ENCODE measurements at regions not wholly inside any gene's neighbourhood (a gene's known extent, or its start where the extent isn't known, plus 50 kb on each side); places are given as distances from the start of the nearest gene placed in this dataset.

DNA sequence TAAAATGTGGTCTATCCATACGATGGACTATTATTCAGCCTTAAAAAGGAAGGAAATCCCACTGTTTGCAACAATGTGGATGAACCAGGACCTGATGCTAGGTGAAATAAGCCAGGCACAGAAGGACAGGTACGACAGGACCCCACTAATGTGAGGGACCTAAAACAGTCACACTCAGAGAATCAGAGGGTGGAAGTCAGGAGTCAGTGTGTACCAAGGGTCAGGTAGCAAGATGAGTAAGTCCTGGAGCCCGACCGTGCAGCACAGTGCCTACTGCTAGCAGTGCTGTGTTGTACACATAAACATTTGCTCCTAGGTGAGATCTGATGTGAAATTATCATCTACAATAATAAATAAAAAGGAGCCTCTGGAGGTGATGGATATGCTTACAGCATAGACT is 322.3 kb downstream of the GLRX3 start:
- Histone ChIP-seq H3K27me3 (replicated peaks; ENCODE audit: control insufficient read depth, insufficient read depth, low read length) (peaks cover 2% of the 10 kb centered on the region), H3K36me3 (ENCODE audit: control insufficient read depth, insufficient read depth, low read length, severe bottlenecking) (no peaks in the 10 kb centered on the region), H3K4me1 (ENCODE audit: control insufficient read depth, insufficient read depth, low read length) (no peaks in the 10 kb centered on the region), H3K9ac (ENCODE audit: low read length) (no peak overlapping the region), H3K9me3 (ENCODE audit: control insufficient read depth, low read length) (no peaks in the 10 kb centered on the region), H3K4me3 (ENCODE audit: low read length) (no peak overlapping the region)
- no peak for DNase-seq (ENCODE audit: low read depth)

DNA sequence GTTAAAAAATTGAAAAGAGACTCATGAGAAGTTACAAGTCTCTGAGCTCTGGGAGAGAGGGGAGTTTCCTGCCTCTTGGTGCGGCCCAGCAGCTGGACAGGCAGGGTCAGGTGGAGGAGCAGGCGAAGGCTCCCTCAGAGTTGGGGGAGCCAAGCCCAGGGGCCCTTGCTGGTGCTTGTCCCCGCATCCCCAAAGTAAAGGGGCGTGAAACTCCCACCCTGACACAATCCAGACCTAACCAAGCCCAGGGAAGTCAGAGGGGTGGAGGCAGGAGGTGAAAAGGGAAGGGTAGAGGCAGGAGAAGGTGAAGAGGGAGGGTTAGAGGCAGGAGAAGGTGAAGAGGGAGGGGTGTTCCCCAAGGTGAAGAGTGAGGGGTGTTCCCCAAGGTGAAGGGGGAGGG is 322.8 kb downstream of the GLRX3 start:
- no peaks in the 10 kb centered on the region for H3K36me3 ChIP-seq (ENCODE audit: control insufficient read depth, insufficient read depth, low read length, severe bottlenecking)
- no peaks in the 10 kb centered on the region for H3K9me3 ChIP-seq (ENCODE audit: control insufficient read depth, low read length)
- no peak overlapping the region for H3K4me3 ChIP-seq (ENCODE audit: low read length)
- H3K4me1 ChIP-seq (ENCODE audit: control insufficient read depth, insufficient read depth, low read length) = no peaks in the 10 kb centered on the region
- peaks cover 2% of the 10 kb centered on the region for H3K27me3 ChIP-seq (replicated peaks; ENCODE audit: control insufficient read depth, insufficient read depth, low read length)
- DNase-seq (ENCODE audit: low read depth) = no peak
- H3K9ac ChIP-seq (ENCODE audit: low read length) = no peak overlapping the region

DNA sequence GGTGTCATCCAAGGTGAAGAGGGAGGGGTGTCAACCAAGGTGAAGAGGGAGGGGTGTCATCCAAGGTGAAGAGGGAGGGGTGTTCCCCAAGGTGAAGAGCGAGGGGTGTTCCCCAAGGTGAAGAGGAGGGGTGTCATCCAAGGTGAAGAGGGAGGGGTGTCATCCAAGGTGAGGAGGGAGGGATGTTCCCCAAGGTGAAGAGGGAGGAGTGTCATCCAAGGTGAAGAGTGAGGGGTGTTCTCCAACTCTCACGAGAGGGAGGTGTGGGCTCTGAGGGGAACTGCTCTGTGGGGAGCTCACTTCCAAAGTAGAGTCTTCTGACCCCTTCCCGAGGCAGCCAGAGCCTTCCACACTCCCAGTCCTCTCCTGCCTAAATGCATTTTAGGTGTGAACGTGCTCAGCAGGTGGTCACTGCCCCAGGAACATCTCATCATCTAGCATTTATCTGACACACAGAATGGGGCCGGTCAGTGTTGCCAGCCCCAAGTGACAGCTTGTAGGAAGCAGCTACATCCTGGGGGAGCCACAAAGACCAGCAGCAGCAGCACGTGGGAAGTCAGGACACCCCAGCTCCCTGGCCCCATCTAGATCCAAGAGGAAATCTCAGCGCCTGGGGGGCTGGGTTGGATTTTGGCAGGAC is 323.8 kb downstream of the GLRX3 start:
- no peak for DNase-seq (ENCODE audit: low read depth)
- Histone ChIP-seq H3K36me3 (ENCODE audit: control insufficient read depth, insufficient read depth, low read length, severe bottlenecking) (no peaks in the 10 kb centered on the region), H3K9me3 (ENCODE audit: control insufficient read depth, low read length) (no peaks in the 10 kb centered on the region), H3K9ac (ENCODE audit: low read length) (no peak overlapping the region), H3K4me3 (ENCODE audit: low read length) (no peak overlapping the region), H3K27me3 (replicated peaks; ENCODE audit: control insufficient read depth, insufficient read depth, low read length) (no peaks in the 10 kb centered on the region), H3K4me1 (ENCODE audit: control insufficient read depth, insufficient read depth, low read length) (no peaks in the 10 kb centered on the region)

DNA sequence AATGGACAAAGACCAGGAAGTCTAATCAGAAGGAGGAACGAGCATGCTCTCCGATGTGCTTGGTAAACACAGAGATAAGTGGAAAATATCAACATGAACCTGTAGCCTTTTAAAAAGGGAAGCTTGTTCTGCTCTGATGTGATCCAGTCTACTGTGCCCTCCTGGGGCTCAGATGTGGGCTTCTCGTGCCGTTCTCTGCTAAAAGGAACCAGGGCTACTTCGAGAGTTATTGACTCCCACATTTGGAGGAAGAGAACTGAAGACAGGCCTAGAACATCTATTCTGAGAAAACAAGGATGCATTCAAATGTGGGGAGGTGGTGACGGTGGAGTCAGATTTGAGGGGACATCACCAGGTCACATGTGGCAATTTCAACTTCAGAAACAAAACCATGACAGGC is 325.4 kb downstream of the GLRX3 start:
- Histone ChIP-seq H3K9me3 (ENCODE audit: control insufficient read depth, low read length) (no peaks in the 10 kb centered on the region), H3K4me1 (ENCODE audit: control insufficient read depth, insufficient read depth, low read length) (no peaks in the 10 kb centered on the region), H3K27me3 (replicated peaks; ENCODE audit: control insufficient read depth, insufficient read depth, low read length) (no peaks in the 10 kb centered on the region), H3K9ac (ENCODE audit: low read length) (no peak overlapping the region), H3K4me3 (ENCODE audit: low read length) (no peak overlapping the region), H3K36me3 (ENCODE audit: control insufficient read depth, insufficient read depth, low read length, severe bottlenecking) (no peaks in the 10 kb centered on the region)
- no peak for DNase-seq (ENCODE audit: low read depth)

DNA sequence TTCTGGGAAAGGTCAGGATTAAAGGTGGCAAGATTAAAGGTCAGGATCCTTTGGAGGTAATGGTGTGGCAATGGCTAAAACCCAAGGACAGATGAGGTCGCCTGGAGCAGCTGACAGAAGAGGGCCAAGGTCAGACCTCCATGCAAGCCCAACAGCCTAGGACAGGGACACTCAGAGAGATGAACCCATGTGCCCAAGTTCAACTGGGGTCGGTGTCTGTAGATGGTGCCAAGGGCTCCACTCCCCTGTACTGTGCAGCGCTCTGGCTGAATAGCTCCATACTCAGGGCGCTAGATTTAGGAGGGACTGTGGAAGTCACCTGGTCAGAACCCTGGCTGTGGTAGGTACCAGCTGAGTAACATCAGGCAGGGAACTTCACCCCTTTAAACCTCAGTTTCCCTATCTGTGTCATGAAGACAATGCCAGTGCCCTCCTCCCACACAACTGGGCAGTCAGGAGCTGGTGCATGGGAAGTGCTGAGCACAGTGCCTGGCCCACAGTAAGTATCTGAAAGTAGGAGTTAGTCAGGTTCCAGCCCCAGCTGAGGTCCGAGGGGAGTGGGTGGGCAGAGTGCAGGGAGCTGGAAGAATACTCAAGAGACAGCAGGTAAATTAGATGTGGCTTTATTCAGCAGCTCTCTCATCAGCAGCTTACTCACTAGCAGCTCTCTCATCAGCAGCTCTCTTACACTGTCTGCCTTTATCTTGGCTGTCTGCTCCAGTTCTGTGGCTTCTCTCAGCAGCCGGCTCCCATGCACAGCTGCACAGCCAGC is 327.1 kb downstream of the GLRX3 start:
- Histone ChIP-seq H3K4me3 (ENCODE audit: low read length) (no peak overlapping the region), H3K4me1 (ENCODE audit: control insufficient read depth, insufficient read depth, low read length) (no peaks in the 10 kb centered on the region), H3K9ac (ENCODE audit: low read length) (no peak overlapping the region), H3K36me3 (ENCODE audit: control insufficient read depth, insufficient read depth, low read length, severe bottlenecking) (no peaks in the 10 kb centered on the region), H3K27me3 (replicated peaks; ENCODE audit: control insufficient read depth, insufficient read depth, low read length) (no peaks in the 10 kb centered on the region), H3K9me3 (ENCODE audit: control insufficient read depth, low read length) (peaks cover 5% of the 10 kb centered on the region)
- no peak for DNase-seq (ENCODE audit: low read depth)

DNA sequence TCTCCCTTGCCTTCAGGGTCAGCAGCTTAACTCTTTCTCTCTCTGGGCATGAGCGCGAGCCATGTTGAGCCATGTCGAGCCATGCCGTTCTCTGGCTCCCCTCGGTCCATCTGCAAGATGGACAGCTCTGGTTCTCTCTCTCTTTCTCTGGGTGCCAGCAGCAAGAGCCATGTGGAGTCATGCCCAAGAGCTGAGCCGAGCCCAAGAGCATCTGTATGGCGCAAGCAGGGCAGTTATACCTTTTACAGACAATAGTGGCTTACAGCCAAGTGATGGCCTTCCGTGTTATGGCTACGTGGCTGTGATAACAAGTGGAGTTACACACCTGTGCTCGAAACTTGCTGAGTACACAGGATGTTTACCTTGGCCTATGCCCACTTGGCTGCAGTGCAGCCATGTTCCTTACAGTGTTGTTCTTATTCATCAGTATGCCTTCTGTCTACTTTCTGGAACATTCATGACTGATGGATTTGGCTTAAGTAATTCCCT is 327.7 kb downstream of the GLRX3 start:
- peaks cover 11% of the 10 kb centered on the region for H3K9me3 ChIP-seq (ENCODE audit: control insufficient read depth, low read length)
- H3K9ac ChIP-seq (ENCODE audit: low read length) = no peak overlapping the region
- no peak overlapping the region for H3K4me3 ChIP-seq (ENCODE audit: low read length)
- H3K4me1 ChIP-seq (ENCODE audit: control insufficient read depth, insufficient read depth, low read length) = no peaks in the 10 kb centered on the region
- DNase-seq (ENCODE audit: low read depth) = no peak
- no peaks in the 10 kb centered on the region for H3K27me3 ChIP-seq (replicated peaks; ENCODE audit: control insufficient read depth, insufficient read depth, low read length)
- no peaks in the 10 kb centered on the region for H3K36me3 ChIP-seq (ENCODE audit: control insufficient read depth, insufficient read depth, low read length, severe bottlenecking)

DNA sequence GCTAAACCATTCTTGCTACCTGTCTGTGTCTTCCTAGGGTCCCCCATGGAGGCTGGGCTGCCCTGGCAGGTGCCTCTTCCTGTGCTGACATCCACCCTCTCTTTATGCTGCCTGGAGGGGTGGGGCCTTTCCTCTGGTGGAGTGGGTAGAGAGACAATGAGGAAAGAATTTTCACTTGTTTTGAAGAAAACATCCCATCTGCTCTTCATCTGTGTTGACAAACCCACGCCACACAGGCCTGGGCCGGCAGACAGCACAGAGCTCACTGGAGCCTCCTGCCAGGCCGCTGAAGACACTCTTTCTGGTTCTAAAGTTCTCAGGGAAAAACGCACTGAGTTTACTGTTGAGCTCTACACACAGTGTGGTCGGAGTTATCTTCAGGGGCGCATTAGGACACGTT is 328.2 kb downstream of the GLRX3 start:
- Histone ChIP-seq H3K9ac (ENCODE audit: low read length) (no peak overlapping the region), H3K36me3 (ENCODE audit: control insufficient read depth, insufficient read depth, low read length, severe bottlenecking) (no peaks in the 10 kb centered on the region), H3K27me3 (replicated peaks; ENCODE audit: control insufficient read depth, insufficient read depth, low read length) (no peaks in the 10 kb centered on the region), H3K4me1 (ENCODE audit: control insufficient read depth, insufficient read depth, low read length) (no peaks in the 10 kb centered on the region), H3K9me3 (ENCODE audit: control insufficient read depth, low read length) (peaks cover 16% of the 10 kb centered on the region), H3K4me3 (ENCODE audit: low read length) (no peak overlapping the region)
- no peak for DNase-seq (ENCODE audit: low read depth)

DNA sequence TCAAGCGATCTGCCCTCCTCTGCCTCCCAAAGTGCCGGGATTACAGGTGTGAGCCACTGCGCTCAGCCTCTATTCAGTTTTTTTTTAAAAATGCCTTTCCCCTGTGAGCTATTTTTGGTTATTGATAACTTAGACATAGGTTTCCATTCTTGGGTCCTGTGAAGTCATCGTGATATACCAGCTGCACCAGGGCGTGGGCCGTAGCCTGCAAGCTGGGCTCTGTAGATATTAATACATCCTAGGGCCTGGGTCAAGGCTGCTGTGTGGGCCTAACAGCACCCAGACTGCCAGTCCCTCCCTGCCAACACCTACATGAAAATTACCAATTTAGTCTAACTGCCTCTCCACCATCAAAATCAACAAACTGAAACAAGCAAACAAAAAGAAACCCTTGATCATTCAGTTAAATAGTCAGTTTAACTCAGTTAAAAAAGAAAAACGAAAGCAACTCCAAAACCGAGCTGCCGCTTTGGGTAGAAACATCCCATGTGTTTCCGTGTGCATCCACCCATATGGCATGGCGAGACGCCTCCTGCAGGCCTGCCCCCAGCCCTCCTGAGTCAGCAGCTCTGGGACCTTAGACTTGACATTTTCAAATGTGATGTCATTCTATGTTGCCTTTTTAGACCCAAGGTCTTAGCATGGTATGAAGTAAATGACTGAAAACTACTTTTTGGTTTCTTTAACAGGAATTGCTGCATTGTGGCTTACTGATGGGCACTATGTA is 330.2 kb downstream of the GLRX3 start:
- Histone ChIP-seq H3K4me1 (ENCODE audit: control insufficient read depth, insufficient read depth, low read length) (no peaks in the 10 kb centered on the region), H3K9me3 (ENCODE audit: control insufficient read depth, low read length) (peaks cover 19% of the 10 kb centered on the region), H3K27me3 (replicated peaks; ENCODE audit: control insufficient read depth, insufficient read depth, low read length) (no peaks in the 10 kb centered on the region), H3K9ac (ENCODE audit: low read length) (no peak overlapping the region), H3K36me3 (ENCODE audit: control insufficient read depth, insufficient read depth, low read length, severe bottlenecking) (no peaks in the 10 kb centered on the region), H3K4me3 (ENCODE audit: low read length) (no peak overlapping the region)
- no peak for DNase-seq (ENCODE audit: low read depth)

DNA sequence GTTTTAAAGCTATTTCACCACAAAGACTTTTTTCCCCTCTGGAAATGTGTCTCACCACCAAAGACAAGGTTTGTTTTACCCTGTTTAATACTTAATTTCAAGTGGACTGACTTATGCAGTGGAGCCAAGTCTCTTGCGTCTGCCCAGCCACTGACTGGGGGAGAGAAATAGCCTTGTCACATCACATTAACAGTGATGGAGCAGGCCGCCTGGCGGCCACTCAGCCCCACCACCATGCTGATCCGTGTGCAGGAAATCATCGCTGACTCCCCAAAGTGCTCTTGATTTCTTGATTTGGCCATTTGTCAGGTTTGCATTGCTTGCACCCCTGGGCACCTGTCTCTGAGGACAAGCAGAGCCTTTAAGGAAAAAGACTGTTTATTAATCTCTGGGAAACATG is 334.1 kb downstream of the GLRX3 start:
- H3K9me3 ChIP-seq (ENCODE audit: control insufficient read depth, low read length) = peaks cover 27% of the 10 kb centered on the region
- no peak overlapping the region for H3K4me3 ChIP-seq (ENCODE audit: low read length)
- DNase-seq (ENCODE audit: low read depth) = no peak
- H3K27me3 ChIP-seq (replicated peaks; ENCODE audit: control insufficient read depth, insufficient read depth, low read length) = no peaks in the 10 kb centered on the region
- H3K36me3 ChIP-seq (ENCODE audit: control insufficient read depth, insufficient read depth, low read length, severe bottlenecking) = no peaks in the 10 kb centered on the region
- H3K9ac ChIP-seq (ENCODE audit: low read length) = no peak overlapping the region
- H3K4me1 ChIP-seq (ENCODE audit: control insufficient read depth, insufficient read depth, low read length) = no peaks in the 10 kb centered on the region

DNA sequence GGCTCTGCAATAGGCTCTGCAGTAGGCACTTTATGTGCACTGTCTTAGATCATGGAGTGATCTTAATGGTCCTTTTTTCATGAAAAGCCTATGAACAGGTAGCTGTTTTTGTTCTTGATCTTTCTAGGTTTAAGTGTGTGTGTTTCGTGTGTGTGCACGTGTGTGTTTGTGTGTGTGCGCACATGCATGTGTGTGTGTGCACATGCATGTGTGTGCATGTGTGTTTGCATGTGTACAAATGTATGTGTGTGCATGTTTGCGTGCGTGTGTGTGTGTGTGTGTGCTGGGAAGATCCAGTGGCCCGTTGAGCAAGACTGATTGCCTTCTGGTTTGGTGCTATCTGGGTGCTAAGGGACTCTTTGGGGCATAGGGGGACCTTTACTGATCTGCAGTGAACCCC is 334.8 kb downstream of the GLRX3 start:
- no peaks in the 10 kb centered on the region for H3K36me3 ChIP-seq (ENCODE audit: control insufficient read depth, insufficient read depth, low read length, severe bottlenecking)
- no peaks in the 10 kb centered on the region for H3K4me1 ChIP-seq (ENCODE audit: control insufficient read depth, insufficient read depth, low read length)
- H3K9ac ChIP-seq (ENCODE audit: low read length) = no peak overlapping the region
- no peak overlapping the region for H3K4me3 ChIP-seq (ENCODE audit: low read length)
- DNase-seq (ENCODE audit: low read depth) = no peak
- H3K9me3 ChIP-seq (ENCODE audit: control insufficient read depth, low read length) = peaks cover 27% of the 10 kb centered on the region
- H3K27me3 ChIP-seq (replicated peaks; ENCODE audit: control insufficient read depth, insufficient read depth, low read length) = no peaks in the 10 kb centered on the region

DNA sequence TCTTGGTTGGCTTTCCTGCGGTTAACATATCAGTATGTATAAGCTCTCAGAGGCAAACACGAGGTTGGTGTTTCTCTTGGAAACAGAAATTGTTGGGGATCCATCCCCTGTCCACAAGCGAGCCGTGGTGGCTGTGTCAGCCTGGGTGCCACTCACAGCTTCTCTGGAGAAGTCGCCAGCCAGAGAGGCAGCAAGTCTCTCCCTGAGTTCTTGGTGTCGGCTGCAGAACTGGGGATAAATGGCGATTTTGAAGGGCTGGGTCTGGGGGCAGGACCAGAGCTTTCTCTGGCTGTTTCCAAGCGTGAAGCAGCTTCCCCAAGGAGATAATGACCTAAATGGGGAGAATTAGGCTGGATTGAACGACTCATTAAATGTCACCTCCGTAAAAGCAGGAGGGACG is 335.3 kb downstream of the GLRX3 start:
- Histone ChIP-seq H3K9ac (ENCODE audit: low read length) (no peak overlapping the region), H3K4me3 (ENCODE audit: low read length) (no peak overlapping the region), H3K36me3 (ENCODE audit: control insufficient read depth, insufficient read depth, low read length, severe bottlenecking) (no peaks in the 10 kb centered on the region), H3K9me3 (ENCODE audit: control insufficient read depth, low read length) (peaks cover 27% of the 10 kb centered on the region), H3K27me3 (replicated peaks; ENCODE audit: control insufficient read depth, insufficient read depth, low read length) (no peaks in the 10 kb centered on the region), H3K4me1 (ENCODE audit: control insufficient read depth, insufficient read depth, low read length) (no peaks in the 10 kb centered on the region)
- DNase-seq (ENCODE audit: low read depth) = no peak
